DND-41 (cell line): ENCODE measurements at regions not wholly inside any gene's neighbourhood (a gene's known extent, or its start where the extent isn't known, plus 50 kb on each side); places are given as distances from the start of the nearest gene placed in this dataset.

Experiments used
- ATAC-seq: fragments of 200-7000 bp; cut with Tn5 transposase; 3 replicates; pipeline ENCODE4 v1.9.1; 2021; ENCODE audit warnings: low read depth; ENCODE audit not compliant: insufficient read depth
- DNase-seq: peaks from one replicate; pipeline ENCODE4 v3.0.0-alpha.2; 2020
- H2AFZ ChIP-seq: 2 replicates; pipeline ENCODE4 v1.6.0; 2012; ENCODE audit warnings: low read depth, low read length
- H3K27ac ChIP-seq: 2 replicates; pipeline ENCODE4 v1.5.1; 2012; ENCODE audit warnings: low read length, inconsistent platforms
- H3K27me3 ChIP-seq: fragments of 200-600 bp; sonication (generic); 2 replicates; pipeline ENCODE4 v1.6.0; 2012; ENCODE audit warnings: low read length, mild to moderate bottlenecking, inconsistent platforms; ENCODE audit not compliant: insufficient read depth, poor library complexity
- H3K36me3 ChIP-seq: 2 replicates; pipeline ENCODE4 v1.5.1; 2012; ENCODE audit warnings: low read length, inconsistent platforms; ENCODE audit not compliant: insufficient read depth
- H3K4me1 ChIP-seq: 2 replicates; pipeline ENCODE4 v1.5.1; 2012; ENCODE audit warnings: mild to moderate bottlenecking, low read length; ENCODE audit not compliant: insufficient read depth
- H3K4me2 ChIP-seq: 2 replicates; pipeline ENCODE4 v1.6.0; 2012; ENCODE audit warnings: mild to moderate bottlenecking, moderate library complexity, low read length, inconsistent platforms; ENCODE audit not compliant: insufficient read depth
- H3K4me3 ChIP-seq, 2 experiments: fragments of 200-600 bp in 1 of 2; shearing (Covaris generic) in 1 of 2; 2 replicates each; pipeline ENCODE4 v1.5.1; 2012 to 2016; ENCODE audit warnings: inconsistent platforms in 2 of 2, low read length in 2 of 2, mild to moderate bottlenecking in 2 of 2, low read depth in 1 of 2, moderate library complexity in 1 of 2
- H3K79me2 ChIP-seq: 2 replicates; pipeline ENCODE4 v1.6.0; 2012; ENCODE audit warnings: low read length, inconsistent platforms; ENCODE audit not compliant: insufficient read depth
- H3K9ac ChIP-seq: 2 replicates; pipeline ENCODE4 v1.6.0; 2012; ENCODE audit warnings: low read depth, mild to moderate bottlenecking, inconsistent platforms, low read length, moderate library complexity
- H3K9me3 ChIP-seq: 2 replicates; pipeline ENCODE4 v1.5.1; 2012; ENCODE audit warnings: low read length, moderate library complexity, mild to moderate bottlenecking, inconsistent platforms; ENCODE audit not compliant: insufficient read depth, severe bottlenecking
- H4K20me1 ChIP-seq: 2 replicates; pipeline ENCODE4 v1.6.0; 2012; ENCODE audit warnings: low read length; ENCODE audit not compliant: insufficient read depth
- EZH2 ChIP-seq: IDR thresholded peaks from 3 replicates; pipeline ENCODE4 v1.6.1; 2012; ENCODE audit warnings: borderline replicate concordance, low read depth, mild to moderate bottlenecking, moderate library complexity, low read length, inconsistent platforms; ENCODE audit not compliant: severe bottlenecking
- TF ChIP-seq, protein P1 (sequence below): IDR thresholded peaks from 2 replicates; pipeline ENCODE4 v1.5.1; 2012; ENCODE audit warnings: borderline replicate concordance, low read length, moderate library complexity, mild to moderate bottlenecking; ENCODE audit not compliant: poor library complexity, severe bottlenecking; ENCODE audit errors: extremely low read depth

DNA sequence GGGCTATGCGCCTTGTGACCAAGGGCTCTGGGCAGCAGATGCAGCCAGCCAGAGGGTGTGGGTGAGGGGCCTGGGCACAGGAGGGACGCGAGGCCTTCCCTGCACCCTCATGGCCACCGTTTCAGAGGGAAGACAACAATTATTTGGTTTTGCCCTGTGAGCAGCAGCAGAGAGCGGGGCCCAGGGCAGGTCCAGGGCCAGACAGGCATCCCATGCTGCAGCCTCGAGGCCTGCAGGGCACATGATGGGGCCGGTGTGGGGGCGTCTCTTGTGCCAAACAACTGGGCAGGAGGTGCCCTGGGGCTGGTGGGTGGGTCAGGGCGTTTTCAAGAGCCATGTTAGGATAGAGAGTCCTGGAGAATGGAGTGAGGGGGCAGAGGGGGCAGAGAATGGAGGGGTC, 79.4 kb downstream of the SCGB2B2 start:
- no peak overlapping the region for H3K4me3 ChIP-seq
- H3K9me3 ChIP-seq: no peaks in the 10 kb centered on the region
- no peak for DNase-seq
- H3K4me1 ChIP-seq: no peaks in the 10 kb centered on the region
- H4K20me1 ChIP-seq: no peaks in the 10 kb centered on the region; the same call in 1 of the 2 replicates
- H3K27ac ChIP-seq: no peak overlapping the region
- no peaks in the 10 kb centered on the region for H3K27me3 ChIP-seq
- H3K4me2 ChIP-seq: no peak overlapping the region
- TF ChIP-seq EZH2: no peak
- TF ChIP-seq, protein P1, sequence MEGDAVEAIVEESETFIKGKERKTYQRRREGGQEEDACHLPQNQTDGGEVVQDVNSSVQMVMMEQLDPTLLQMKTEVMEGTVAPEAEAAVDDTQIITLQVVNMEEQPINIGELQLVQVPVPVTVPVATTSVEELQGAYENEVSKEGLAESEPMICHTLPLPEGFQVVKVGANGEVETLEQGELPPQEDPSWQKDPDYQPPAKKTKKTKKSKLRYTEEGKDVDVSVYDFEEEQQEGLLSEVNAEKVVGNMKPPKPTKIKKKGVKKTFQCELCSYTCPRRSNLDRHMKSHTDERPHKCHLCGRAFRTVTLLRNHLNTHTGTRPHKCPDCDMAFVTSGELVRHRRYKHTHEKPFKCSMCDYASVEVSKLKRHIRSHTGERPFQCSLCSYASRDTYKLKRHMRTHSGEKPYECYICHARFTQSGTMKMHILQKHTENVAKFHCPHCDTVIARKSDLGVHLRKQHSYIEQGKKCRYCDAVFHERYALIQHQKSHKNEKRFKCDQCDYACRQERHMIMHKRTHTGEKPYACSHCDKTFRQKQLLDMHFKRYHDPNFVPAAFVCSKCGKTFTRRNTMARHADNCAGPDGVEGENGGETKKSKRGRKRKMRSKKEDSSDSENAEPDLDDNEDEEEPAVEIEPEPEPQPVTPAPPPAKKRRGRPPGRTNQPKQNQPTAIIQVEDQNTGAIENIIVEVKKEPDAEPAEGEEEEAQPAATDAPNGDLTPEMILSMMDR: no peak
- no peaks in the 10 kb centered on the region for H3K36me3 ChIP-seq
- ATAC-seq: no peak
- H3K9ac ChIP-seq: no peak overlapping the region
- no peak overlapping the region for H2AFZ ChIP-seq
- no peaks in the 10 kb centered on the region for H3K79me2 ChIP-seq

DNA sequence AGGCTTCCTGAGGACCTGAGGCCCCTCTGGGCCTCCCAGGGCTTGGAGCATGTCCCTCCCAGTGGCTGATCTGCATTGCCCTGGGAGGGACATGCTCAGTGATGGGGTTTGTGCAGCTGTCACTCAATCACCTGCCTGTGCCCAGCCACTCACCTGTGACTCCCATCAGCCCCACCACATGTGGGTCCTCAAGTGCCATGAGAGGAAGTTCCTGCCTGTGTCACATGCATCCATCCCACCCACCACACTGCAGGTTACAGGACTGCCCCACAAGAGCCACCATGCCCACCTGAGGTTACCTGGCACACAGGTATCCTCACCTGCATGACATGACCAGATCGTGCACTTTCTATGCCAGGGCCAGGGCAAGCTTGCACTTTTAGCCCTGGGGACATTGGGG, 80.0 kb downstream of the SCGB2B2 start:
- no peaks in the 10 kb centered on the region for H3K27me3 ChIP-seq
- no peaks in the 10 kb centered on the region for H3K9me3 ChIP-seq
- no peaks in the 10 kb centered on the region for H3K79me2 ChIP-seq
- no peaks in the 10 kb centered on the region for H3K4me1 ChIP-seq
- DNase-seq (no peak), ATAC-seq (no peak)
- no peak overlapping the region for H3K4me3 ChIP-seq
- H3K9ac ChIP-seq: no peak overlapping the region
- H3K4me2 ChIP-seq: no peak overlapping the region
- no peak overlapping the region for H2AFZ ChIP-seq
- no peak for TF ChIP-seq EZH2
- TF ChIP-seq, protein P1: no peak
- no peak overlapping the region for H3K27ac ChIP-seq
- H4K20me1 ChIP-seq: no peaks in the 10 kb centered on the region; the same call in 1 of the 2 replicates
- no peaks in the 10 kb centered on the region for H3K36me3 ChIP-seq

DNA sequence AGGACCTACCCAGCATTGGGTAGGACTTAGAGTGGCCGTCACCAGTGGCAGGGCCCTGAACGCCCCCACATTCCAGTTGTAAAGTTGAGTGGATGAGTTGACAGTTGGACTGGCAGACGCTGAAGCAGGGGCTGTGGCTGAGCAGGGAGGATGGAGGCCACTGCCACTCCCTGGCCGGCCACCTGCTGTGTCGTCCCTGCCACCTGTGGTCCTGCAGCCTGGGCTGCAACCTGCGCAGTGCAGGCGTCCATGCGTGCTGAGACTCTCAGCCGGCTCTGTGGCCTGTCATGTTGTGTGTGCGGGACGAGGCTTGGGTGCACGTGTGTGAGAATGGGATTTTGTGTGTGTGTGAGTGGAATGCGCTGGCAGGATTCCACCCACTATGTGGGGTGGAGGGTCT, 80.8 kb downstream of the SCGB2B2 start:
- H2AFZ ChIP-seq: no peak overlapping the region
- no peak overlapping the region for H3K9ac ChIP-seq

More for the DNA sequence above, 80.8 kb downstream of the SCGB2B2 start:
- no peak overlapping the region for H3K4me2 ChIP-seq
- ATAC-seq: no peak
- no peaks in the 10 kb centered on the region for H3K27me3 ChIP-seq
- no peak for DNase-seq
- no peaks in the 10 kb centered on the region for H3K4me1 ChIP-seq
- no peak overlapping the region for H3K27ac ChIP-seq
- H3K36me3 ChIP-seq: no peaks in the 10 kb centered on the region
- H3K4me3 ChIP-seq: no peak overlapping the region
- TF ChIP-seq, protein P1: no peak
- TF ChIP-seq EZH2: no peak
- H4K20me1 ChIP-seq: no peaks in the 10 kb centered on the region; the same call in 1 of the 2 replicates
- H3K9me3 ChIP-seq: no peaks in the 10 kb centered on the region
- H3K79me2 ChIP-seq: no peaks in the 10 kb centered on the region
